Activated CD4-positive, alpha-beta T cell treated with anti-CD3 and anti-CD28 coated beads, Interleukin-10, Interleukin-2, amounts not matched to agents 100 ng/mL and 50 ng/mL, durations not matched to agents 16 hours and 8 hours (primary cell): ENCODE measurements at regions not wholly inside any gene's neighbourhood (a gene's known extent, or its start where the extent isn't known, plus 50 kb on each side); places are given as distances from the start of the nearest gene placed in this dataset.
A peak's percentile ranks its signal among the peaks of the same experiment; 100 is the strongest.
"Not testable (repeated sequence)": the region's sequence is repeated elsewhere in the genome, so short reads cannot be mapped to it uniquely, and the experiment has no call there.

Source experiments
- DNase-seq: peaks from one replicate; pipeline ENCODE4 v3.0.0-alpha.2; 2020

DNA sequence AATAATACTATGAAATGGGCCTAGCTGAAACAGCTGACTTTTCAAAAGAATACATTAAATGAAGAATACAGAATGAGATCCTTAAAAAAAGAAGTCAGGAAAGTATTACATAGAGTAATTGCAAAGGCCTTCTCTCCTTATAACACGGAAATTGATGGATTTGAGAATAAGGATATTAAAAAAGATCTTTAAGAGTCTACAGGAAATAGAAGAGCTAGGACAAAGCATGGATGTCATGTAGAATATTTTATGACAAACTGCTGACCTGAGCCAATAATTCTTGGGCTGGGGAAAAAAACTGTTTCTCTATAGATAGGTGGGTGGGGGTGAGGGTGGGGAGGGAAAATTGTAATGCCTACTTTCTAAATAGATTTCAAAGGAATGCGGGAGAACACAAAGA, 633.6 kb downstream of the TTLL7 start:
- not testable (repeated sequence) for DNase-seq

DNA sequence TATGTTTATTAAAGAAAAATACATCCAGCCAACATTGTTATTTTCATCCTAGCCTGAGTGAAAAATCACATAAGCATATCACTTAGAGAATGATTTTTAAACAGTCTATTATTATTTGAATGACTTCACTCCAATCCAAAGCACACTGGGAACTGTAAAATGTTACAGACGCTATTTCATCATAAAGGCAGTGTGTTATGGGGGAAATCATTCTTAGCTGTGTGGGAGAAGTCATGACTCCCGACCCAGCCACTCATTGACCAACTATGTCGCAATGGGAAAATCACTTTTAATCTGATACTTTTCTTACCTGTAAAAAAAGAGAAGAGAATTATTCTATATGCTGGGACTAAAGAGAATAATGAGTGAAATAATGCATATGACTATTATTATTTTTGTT, 653.6 kb downstream of the TTLL7 start:
- DNase-seq = not testable (repeated sequence)

DNA sequence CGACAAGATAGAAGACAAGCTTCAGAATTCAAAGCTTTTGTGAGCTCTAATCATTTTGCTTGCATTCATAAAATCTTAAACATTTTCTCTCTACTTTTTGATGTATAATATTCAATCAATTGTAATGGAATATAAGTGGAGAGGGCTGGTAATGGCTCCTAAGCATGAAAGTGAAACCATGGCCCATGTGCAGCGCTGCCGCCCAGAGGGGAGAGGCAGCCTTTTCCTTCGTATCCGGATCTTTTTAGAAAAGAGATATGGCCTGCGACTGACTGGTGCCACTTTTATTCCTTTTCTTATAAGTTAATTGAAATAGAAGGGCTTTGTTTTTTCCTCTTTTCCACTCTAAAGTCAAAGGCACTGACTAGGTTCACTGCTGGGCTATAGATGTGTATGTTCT, 655.2 kb downstream of the TTLL7 start:
- not testable (repeated sequence) for DNase-seq

DNA sequence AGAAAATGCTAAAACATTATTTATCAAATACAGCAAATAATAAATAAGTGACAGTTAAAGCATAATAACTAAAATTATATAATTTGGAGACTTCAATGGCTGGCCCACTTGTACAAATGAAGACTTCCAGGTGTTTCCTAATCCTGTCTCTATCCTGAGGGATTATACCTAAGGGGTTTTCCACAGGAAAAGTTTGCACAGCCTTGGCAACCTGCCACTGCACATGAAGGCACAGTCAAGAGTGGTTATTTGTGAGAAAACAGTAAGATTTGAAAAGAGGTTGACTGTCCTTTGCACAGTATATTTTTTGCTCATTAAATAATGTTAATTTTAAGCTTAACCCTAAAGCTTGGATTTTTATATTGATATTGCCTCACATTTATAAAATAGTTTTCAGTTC, 655.9 kb downstream of the TTLL7 start:
- DNase-seq = not testable (repeated sequence)

DNA sequence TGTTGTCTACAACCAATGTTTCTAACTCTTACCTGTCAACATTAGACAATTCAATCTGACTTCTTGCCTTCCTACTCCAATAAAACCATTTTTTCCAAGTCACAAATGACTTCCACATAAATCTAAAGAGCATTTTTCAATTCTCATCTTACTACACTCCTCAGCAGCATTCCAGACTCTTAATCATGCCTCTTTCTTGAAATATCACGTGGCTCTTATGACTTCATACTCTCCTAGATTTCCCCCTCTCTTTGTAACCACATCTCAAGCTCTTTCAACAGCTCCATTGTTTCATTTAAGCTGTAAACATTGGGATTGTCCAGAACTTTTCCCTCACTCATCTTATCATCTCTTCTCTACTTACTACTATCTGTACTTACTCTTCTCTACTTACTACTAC, 666.6 kb downstream of the TTLL7 start:
- not testable (repeated sequence) for DNase-seq

DNA sequence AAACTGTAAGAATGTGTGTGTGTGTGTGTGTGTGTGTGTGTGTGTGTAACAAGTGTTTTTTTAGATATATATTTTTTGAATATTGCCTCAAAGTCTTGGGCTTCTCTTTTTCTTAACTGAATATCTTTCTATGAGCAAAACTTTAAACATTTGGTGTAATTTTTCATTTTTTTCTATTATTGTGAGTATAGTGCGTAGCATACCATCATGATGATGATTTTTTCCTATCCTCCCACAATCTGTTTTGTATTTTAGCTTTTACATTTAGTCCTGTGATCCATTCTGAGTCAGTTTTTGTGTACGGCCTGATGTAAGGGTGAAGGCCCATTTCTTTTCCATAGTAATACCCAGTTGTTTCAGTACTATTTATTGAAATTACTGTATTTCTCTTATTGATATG, 680.6 kb downstream of the TTLL7 start:
- DNase-seq = no peak

DNA sequence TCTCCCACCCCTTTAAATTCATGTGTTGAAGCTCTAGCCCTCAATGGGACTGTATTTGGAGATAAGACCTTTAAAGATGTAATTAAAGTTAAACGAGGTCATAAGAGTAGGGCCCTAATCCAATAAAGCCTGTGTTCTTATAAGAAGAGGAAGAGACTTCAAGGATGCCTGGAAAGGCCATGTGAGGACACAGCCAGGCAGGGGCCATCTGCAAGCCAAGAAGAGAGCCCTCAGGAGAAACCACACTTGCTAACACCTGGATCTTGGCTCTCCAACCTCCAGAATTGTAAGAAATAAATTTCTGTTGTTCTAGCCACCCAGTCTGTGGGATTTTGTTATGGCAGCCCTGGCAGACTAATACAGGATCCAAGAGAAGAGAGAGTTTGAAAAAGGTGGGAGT, 683.5 kb downstream of the TTLL7 start:
- not testable (repeated sequence) for DNase-seq

DNA sequence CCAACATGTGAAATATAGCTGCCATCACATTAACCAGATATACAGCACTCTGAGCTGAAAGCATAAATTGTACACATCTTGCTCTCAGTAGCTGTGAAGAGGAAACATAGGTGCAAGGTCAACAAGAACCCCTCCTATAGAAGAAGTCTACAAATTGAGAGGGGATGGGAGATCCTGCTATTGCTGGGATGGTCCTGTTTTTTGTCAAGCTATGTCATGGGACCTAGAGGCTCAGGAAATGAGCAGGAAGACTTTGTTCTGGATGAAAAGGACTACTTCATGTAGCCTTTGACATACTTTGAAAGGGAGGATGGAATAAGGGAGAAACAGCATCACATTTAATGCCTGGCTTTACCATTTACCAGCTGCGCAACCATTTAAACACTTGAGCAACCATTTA, 688.8 kb downstream of the TTLL7 start:
- not testable (repeated sequence) for DNase-seq

DNA sequence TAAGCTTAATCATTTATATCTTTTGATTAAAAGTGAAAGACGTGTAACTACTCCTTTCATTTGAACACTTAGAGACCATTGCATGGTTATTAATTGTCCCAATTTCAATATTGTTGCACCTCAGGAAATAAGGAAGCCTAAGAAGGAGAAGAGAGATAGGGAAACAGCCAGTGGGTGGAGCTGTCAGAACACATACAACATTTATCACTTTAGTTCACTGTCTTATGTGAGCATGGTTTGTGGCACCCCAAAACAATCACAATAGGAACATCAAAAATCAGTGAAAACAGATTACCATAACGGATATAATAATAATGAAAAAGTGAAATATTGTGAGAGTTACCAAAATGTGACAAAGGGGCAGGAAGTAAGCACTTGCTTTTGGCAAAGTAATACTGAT, 689.9 kb downstream of the TTLL7 start:
- not testable (repeated sequence) for DNase-seq

DNA sequence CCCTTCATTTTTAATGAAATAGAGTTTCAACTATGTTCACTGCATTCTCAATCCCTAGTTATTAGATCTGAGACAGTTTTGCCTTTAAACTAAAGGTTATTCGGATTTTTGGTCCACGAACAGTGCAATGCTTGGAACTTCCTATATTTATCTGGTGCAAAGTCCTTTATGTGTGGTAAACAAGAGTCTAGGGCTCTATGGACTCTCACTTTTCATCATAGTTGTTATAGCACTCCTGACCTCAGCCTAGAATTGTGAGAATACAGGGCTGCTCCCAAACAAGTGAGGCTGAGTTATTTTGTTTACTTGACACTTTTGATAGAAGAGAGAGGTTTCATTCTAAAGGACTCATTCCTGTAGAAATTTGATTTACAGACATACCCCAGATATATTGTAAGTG, 692.1 kb downstream of the TTLL7 start:
- DNase-seq = not testable (repeated sequence)

DNA sequence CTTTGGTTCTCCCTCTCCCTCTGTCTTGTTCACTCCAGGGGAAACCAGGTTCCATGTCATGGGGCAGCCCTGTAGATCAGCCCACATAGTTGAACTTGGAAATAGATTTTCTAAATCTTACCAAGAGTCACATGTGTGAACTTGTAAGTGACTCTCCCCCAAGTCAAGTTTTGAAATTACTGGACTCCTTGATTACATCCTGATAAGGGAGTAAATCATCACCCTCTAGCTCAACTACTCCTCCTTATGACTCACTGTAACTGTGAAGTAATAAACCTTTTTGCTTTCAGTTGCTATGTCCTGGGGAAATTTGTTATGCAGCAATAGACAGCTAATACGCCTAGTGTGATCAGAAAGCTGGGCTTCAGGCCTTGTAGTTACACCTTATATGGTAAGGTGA, 703.3 kb downstream of the TTLL7 start:
- DNase-seq = peak; percentile 45

DNA sequence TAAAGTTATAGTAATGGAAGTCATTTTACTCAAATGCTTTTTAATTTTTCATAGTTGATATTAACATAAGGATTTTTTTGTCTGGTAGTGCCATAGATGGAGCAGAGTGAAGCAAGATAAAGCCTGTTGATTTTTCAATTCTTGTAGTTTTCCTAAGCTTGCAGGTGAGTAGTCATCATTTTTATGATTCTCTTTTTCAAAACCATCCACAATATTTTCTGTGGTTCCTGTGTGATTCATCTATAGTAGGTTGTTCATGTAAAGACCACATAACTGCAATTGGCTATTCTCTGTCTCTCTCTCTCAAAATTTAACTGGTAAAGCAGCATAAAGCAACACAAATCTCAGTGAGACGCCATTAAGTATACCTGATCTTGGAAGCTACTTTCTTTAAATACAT, 711.5 kb downstream of the TTLL7 start:
- not testable (repeated sequence) for DNase-seq

DNA sequence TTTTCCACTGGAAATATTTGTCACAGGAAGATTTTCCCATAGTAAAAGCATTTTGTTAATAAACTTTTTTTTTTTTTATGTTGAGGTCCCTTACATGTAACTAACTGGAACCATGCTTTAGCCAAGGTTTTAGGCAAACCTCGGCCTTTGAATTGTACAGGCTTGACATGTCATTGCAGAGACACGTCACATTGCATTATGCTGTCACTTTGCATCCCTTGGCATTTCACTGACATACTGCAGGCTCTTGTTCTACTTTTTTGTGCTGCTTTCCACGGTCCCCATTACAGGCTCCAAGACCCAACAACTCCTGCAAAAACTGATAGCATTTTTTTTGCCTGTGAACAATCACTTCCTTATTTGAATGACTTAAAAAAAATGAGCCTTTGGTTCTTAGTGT, 724.3 kb downstream of the TTLL7 start:
- DNase-seq = not testable (repeated sequence)

DNA sequence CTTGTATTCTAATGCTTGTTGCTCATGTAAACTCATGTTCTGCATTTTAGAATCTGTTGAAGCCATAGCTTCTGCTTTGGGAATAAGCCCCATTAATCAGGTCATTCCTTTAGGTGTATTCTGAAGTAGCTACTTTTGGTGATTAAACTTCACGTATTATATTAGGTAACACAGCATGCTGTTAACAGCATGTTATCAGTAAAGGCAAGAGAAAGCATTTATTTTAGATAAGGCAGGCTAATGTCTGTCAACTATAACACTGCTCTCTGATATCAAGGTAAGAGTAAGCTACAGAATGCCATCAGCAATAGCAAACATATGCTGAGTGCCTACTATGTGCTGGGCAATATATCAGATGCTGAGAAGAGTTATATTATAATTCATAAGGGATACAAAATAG, 726.4 kb downstream of the TTLL7 start:
- DNase-seq = not testable (repeated sequence)

DNA sequence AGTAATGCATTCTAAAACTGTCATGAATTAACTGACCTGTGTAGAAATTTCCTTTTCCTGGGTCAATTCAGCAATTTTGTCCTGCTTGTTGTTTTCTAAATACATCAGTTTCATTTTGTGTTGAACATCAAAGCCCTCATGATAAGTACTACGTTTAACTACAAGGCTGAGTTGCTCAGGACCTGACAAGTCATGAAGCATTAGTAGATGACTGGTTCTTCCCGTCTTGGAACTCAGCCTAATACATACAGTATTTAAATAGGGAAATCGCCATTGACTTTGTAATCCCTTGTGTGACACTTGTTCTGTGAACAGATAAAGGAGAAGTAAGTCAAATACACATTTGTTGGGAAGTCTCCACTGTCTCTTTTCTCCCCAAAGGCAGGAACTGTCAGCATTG, 727.1 kb downstream of the TTLL7 start:
- not testable (repeated sequence) for DNase-seq

DNA sequence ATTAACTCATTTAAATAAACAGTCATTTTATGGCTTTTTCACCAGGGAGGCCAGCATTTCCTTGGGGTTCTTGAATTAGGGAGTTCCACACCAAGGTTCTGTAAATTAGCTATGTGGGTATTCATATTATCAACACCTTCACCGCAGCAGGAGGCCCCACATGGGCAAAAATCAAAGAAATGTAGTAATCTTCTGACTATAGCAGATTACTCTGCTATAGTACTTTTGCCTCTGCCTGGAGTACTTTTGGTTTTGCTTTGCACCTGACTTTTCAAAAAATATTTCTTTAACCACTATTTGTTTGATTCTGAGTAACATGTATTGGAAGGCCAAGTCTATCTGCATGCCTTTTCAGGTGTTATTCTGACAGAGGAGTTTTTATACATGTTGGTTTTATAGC, 728.1 kb downstream of the TTLL7 start:
- peak; percentile 2 for DNase-seq

DNA sequence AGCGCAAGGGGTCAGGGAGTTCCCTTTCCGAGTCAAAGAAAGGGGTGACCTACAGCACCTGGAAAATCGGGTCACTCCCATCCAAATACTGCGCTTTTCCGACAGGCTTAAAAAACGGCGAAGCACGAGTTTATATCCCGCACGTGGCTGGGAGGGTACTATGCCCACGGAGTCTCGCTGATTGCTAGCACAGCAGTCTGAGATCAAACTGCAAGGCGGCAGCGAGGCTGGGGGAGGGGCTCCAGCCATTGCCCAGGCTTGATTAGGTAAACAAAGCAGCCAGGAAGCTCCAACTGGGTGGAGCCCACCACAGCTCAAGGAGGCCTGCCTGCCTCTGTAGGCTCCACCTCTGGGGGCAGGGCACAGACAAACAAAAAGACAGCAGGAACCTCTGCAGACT, 735.1 kb downstream of the TTLL7 start:
- not testable (repeated sequence) for DNase-seq

DNA sequence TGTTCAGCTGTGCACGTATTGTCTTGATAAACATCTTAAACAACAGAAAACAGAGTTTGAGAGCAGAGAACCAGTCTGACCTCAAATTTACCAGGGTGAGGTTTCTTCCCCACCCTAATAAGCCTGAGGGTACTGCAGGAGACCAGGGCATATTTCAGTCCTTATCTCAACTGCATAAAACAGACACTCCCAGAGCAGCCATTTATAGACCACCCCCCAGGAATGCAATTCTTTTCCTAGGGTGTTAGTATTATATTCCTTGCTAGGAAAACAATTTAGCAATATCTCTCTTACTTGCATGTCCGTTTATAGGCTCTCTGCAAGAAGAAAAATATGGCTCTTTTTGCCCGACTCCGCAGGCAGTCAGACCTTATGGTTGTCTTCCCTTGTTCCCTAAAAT, 747.2 kb downstream of the TTLL7 start:
- DNase-seq = not testable (repeated sequence)

DNA sequence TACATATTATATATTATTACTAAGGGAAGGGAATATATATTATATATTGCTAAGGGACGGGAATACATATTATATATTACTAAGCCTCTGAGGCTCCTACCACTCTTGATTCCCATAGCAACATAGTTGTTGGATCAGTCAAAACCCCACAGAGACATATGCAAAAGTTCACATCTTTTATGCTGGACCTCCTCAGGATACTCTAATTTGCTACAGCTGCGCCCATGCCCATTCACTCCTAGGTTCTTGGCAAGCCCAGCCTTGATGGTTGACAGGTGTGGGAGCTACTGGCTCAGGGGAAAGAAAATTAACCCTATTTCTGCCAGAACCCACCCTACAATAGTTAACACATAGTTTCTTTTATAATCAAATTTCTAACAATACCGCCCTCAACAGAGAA, 752.2 kb downstream of the TTLL7 start:
- not testable (repeated sequence) for DNase-seq

DNA sequence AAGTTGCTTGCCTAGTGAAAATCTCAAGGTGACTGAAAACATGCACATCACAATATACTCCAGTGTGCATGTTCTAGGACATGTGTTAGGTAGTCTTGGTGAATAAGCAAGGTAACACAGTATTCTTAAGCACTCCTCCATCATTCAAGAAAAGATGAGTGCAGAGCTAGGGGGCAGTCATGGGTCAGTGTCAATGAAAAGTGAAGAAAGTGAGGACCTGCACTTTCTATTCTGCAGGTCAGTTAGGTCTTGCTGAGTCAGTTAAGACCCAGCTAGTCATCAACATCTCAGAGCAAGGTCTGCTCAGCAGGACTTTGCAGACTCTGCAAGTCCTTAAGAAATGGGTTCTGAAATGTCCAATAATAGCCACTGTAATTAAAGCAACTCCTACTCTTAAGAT, 754.1 kb downstream of the TTLL7 start:
- DNase-seq = not testable (repeated sequence)

DNA sequence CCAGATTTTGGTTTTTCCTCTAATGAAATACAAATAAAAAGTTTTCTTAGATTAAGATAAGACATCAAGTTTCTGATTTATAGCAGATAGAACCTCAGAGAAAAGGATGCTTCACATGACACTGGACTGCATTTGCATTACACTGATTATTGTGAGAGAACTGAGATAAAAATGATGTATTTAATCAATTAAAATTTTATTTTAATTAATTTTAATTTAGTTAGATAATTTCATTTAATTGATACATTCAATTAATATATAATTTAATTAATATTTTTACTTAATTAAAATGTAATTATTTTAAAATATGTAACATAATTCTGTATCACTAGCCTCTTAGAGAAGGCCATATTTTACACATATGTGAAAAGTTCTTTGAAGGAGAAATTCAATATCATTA, 759.4 kb downstream of the TTLL7 start:
- DNase-seq = not testable (repeated sequence)

DNA sequence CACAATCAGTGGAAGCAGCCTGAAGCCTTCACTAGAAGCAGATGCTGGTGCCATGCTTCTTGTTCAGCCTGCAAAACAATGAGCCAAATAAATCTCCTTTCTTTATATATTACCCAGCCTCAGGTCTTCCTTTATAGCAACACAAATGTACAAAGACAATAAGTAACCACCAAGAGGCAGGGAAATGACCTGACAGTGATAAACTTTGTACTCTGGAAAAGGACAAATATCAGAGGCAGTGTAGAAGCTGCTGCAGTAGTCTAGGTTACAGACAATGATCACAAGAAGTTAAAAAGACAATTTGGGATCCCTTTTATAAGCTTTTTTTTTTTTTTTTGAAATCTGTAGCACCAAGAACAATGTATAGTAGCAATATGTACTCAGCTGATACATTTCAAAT, 760.3 kb downstream of the TTLL7 start:
- DNase-seq = not testable (repeated sequence)

DNA sequence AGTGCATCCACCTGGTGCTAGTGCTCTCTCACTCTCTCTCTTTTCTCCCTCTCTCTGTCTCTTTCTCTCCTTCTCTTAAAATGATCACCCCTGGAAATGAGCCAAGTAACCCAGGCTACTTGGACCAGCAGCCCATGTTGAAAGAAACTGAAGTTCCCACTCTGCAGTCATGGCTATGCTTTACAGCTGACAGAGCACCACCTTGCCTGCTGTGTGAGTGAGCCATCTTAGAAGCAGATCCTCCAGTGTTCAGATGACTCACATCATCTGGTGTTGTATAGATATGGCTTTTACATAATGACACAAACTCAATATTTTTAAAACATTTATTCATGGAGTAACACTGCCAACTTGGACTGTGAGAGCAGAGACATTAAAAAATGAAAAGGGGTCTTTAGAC, 779.1 kb downstream of the TTLL7 start:
- DNase-seq = not testable (repeated sequence)

DNA sequence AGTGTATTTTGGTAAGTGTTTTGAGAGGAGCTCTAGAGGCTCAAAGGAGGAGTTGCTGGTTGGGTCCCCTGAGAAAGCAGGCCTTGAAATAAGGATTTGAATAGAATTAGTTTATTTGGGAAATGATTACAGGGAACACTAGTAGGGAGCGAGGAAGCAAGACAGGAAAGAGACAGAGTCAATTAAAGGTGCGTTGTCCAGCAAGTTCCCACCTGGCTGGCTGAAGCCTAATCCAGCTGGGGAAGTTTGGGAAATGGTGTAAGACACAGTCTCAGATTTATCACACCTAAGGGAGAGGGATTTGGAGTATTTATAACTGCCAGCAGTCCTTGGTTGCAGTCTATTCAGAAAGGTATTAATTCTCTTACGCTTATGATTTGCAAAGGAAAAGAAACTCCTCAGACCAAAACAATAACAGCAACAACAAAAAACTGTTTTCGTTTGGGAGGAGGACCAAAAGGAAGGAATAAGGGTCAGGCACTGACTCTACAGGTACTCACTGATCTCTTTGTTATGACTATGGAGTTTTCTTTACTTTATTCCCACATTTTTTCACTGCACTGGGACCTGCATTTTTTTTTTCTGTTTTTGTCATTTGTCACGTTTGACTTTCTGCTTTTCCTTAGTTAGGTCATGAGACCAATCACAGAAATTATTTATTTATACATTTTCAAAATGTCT, 780.8 kb downstream of the TTLL7 start:
- not testable (repeated sequence) for DNase-seq

DNA sequence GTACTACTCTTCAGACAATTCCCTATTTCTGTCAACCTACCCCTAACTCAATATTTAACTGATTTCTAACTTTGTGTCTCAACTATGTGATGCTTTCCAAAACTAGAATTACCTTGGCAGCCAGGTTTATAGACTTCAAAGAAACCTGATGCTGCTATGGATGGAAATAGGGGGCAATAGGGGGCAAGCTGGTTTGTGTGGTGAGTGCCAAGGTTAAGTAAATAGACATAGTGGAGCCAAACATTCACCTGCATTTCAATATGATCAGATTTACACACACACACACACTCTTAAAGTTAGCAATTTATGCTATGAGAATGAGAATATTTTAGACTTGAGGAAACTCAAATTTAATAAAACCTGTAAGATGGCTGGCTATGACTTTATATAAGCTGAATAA, 784.6 kb downstream of the TTLL7 start:
- DNase-seq = not testable (repeated sequence)
